Right lobe of liver (tissue), 4 donors: ENCODE measurements at regions not wholly inside any gene's neighbourhood (a gene's known extent, or its start where the extent isn't known, plus 50 kb on each side); places are given as distances from the start of the nearest gene placed in this dataset.
"Not testable (repeated sequence)": the region's sequence is repeated elsewhere in the genome, so short reads cannot be mapped to it uniquely, and the experiment has no call there.

Source experiments
- POLR2A ChIP-seq: fragments of 450-650 bp; IDR thresholded peaks from one replicate; pipeline ENCODE4 v1.6.1; 2017; ENCODE audit warnings: antibody characterized with exemption, mild to moderate bottlenecking
- TF ChIP-seq, protein P1 (sequence below), 4 donors: fragments of 200-600 bp in 3 of 4; fragments of 450-650 bp in 1 of 4; IDR thresholded peaks; one replicate each; pipeline versions ENCODE4 v1.5.1 to v1.8.0; 2016 to 2022; ENCODE audit warnings: antibody characterized with exemption in 4 of 4, mild to moderate bottlenecking in 2 of 4
- donor health status: DM: no; HTN: no; CAD: no.
- donor health status: DM: no; HTN: no; CAD: no.
- donor health status: DM: no; HTN: yes; CAD: no.

DNA sequence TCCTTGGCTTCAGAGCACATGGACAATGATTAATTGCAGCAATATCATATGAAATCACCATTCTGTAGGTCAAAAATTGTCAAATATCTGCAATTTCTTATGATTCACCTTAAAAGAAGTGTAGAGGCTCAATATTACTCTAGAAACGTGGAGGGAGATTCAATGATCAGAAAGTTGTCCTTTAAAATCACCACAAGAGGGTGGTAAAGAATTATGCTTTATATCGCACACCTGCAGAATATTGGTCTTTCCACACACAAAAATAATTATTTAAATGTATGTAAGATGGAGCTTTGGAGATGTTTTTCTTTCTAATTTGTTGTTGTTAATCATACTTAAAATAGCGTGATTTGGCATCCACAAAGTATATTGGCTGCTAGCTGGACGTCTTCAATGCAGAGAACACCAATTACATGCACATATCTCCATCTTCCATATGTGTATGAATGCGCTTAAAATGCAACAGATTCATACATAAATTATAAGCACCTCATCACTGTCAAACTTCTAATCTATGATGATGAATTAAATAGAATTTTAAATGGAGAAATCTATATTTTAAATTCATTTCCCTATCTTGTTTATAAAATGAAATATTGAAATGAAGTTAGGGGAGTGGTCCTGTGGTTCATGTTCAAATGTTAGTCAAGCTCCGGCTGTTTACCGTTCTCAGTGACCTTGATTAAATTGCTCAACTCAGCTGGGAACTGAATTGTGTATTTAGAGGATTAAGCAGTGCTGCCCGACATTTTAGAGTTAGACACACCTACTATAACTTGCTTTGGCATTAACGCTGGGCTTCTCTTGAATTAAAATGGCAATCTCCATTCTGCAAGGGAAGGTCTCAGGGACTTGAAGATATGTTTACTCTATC, 153.5 kb upstream of the CHL1 start:
- TF ChIP-seq, protein P1, sequence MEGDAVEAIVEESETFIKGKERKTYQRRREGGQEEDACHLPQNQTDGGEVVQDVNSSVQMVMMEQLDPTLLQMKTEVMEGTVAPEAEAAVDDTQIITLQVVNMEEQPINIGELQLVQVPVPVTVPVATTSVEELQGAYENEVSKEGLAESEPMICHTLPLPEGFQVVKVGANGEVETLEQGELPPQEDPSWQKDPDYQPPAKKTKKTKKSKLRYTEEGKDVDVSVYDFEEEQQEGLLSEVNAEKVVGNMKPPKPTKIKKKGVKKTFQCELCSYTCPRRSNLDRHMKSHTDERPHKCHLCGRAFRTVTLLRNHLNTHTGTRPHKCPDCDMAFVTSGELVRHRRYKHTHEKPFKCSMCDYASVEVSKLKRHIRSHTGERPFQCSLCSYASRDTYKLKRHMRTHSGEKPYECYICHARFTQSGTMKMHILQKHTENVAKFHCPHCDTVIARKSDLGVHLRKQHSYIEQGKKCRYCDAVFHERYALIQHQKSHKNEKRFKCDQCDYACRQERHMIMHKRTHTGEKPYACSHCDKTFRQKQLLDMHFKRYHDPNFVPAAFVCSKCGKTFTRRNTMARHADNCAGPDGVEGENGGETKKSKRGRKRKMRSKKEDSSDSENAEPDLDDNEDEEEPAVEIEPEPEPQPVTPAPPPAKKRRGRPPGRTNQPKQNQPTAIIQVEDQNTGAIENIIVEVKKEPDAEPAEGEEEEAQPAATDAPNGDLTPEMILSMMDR (IDR thresholded peaks at IDR 0.05), result peak; percentile 30 to 51 (median 38)
- TF ChIP-seq POLR2A, result not testable (repeated sequence)
